Duodenal mucosa (tissue), 2 donors: ENCODE measurements at regions not wholly inside any gene's neighbourhood (a gene's known extent, or its start where the extent isn't known, plus 50 kb on each side); places are given as distances from the start of the nearest gene placed in this dataset.

Experiments used
- H3K27ac ChIP-seq: one replicate; pipeline ENCODE4 v1.7.0; 2013; ENCODE audit warnings: low read depth, low read length
- H3K27me3 ChIP-seq, 2 donors: one replicate each; pipeline ENCODE4 v1.7.0; 2013; ENCODE audit warnings: low read length in 2 of 2, control low read depth in 1 of 2; ENCODE audit not compliant: insufficient read depth in 2 of 2, control insufficient read depth in 1 of 2
- H3K36me3 ChIP-seq, 2 donors: one replicate each; pipeline ENCODE4 v1.7.0; 2013; ENCODE audit warnings: low read length in 2 of 2, control low read depth in 1 of 2; ENCODE audit not compliant: insufficient read depth in 2 of 2, control insufficient read depth in 1 of 2
- H3K4me1 ChIP-seq, 2 donors: one replicate each; pipeline ENCODE4 v1.7.0; 2013; ENCODE audit warnings: low read length in 2 of 2, control low read depth in 1 of 2; ENCODE audit not compliant: insufficient read depth in 2 of 2, control insufficient read depth in 1 of 2
- H3K4me3 ChIP-seq, 2 donors: one replicate each; pipeline ENCODE4 v1.7.0; 2013; ENCODE audit warnings: low read length in 2 of 2, low read depth in 1 of 2
- H3K9ac ChIP-seq, 2 donors: one replicate each; pipeline ENCODE4 v1.7.0; 2013; ENCODE audit warnings: low read length in 2 of 2, low read depth in 1 of 2
- H3K9me3 ChIP-seq, 2 donors: one replicate each; pipeline ENCODE4 v1.7.0; 2013; ENCODE audit warnings: low read length in 2 of 2, control low read depth in 1 of 2; ENCODE audit not compliant: control insufficient read depth in 1 of 2

DNA sequence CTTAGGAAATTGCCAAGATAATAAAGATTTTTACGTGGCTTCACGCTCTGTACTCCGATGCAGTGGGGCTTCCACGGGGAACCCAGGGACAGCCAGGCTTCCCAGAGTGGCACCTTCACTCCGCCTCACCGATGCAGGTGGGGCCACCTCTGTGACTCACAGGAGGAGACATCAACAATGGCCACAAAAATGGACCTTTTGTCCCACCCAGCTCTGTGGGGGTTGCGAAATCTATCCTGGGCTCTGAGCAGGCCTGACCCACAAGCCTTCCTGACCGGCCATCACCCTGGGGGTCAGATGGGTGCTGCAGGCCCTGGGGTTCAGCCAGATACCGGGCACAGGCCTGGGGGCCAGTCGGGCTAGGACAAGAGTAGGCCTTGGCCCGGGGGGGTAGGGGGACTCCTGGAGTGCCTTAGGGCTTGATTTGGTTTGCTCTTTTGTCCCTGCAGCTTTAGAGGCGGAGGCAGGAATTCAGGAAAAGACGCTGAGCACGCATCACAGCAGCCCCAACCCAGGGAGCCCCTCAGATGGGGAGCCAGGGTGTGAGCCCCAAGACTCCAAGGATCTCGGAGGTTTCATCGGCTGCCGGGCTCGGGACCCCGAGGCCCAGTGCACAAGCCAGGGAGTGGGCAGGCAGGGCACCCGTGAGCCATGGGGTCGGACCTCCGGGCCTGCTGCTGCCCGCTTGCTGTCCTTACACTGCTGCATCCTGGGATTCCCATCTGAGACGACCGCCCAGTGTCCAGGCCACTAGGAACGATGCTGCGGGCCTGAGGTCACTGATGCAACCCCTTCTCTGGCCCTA lies 136.5 kb upstream of the NKX1-1 start:
- H3K4me3 ChIP-seq: no peak overlapping the region
- no peak overlapping the region for H3K27ac ChIP-seq
- H3K9ac ChIP-seq: no peak overlapping the region
- H3K27me3 ChIP-seq: peaks cover 0 to 4% of the 10 kb centered on the region in 2 donors
- H3K36me3 ChIP-seq: no peaks in the 10 kb centered on the region
- peaks cover 4% of the 10 kb centered on the region in 2 donors for H3K4me1 ChIP-seq
- H3K9me3 ChIP-seq: no peaks in the 10 kb centered on the region

DNA sequence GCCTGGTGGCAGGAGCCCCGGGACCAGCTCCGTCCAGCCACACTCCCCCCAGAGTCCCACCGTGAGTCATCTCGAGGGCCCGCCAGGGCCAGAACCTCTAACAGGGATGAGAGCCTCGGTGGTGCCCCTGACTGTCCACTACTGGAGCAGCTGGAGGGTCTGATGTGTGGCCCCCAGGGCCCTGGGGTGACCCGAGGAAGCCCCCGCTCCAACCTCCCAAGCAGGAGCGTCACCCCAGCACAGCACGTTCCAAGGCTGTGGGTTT lies 135.9 kb upstream of the NKX1-1 start:
- no peak overlapping the region for H3K27ac ChIP-seq
- H3K36me3 ChIP-seq: no peaks in the 10 kb centered on the region
- peaks cover 4% of the 10 kb centered on the region in 2 donors for H3K4me1 ChIP-seq
- no peak overlapping the region for H3K4me3 ChIP-seq
- no peaks in the 10 kb centered on the region for H3K27me3 ChIP-seq
- H3K9ac ChIP-seq: no peak overlapping the region
- H3K9me3 ChIP-seq: no peaks in the 10 kb centered on the region

DNA sequence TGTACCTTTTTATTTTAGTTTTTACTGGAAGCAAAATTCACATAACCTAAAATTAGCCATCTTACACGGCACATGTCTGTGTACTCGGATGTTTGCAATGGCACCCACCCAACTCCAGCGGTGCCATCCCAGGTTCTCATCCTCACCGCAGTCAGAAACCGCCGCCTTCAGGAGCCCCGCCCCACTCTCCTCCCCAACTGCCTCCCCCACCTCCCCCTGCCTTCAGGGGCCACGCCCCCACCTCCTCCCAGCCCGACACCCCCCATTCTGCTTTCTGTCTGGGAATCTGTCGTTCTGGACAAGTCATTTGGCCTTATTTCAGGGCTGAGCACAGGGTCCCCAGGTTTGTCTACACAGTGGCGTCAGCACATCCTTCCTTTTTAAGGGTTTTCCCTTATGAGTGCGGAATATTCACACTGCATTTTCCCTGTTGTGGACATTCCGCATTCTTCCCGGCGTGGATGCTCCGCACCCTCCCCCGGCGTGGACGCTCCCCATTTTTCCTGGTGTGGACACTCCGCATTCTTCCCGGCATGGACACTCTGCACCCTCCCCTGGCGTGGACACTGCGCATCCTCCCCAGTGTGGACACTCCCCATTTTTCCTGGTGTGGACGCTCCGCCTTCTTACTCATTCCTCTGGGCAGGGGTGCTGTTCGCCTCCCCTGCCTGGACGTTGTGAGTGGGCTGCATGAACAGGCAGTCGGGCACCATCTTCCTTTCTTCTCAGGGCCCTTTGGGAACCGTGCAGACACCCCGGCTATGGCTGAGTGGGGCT lies 135.4 kb upstream of the NKX1-1 start:
- H3K4me1 ChIP-seq: peaks cover 4% of the 10 kb centered on the region in 2 donors
- no peaks in the 10 kb centered on the region for H3K9me3 ChIP-seq
- H3K27me3 ChIP-seq: no peaks in the 10 kb centered on the region
- no peaks in the 10 kb centered on the region for H3K36me3 ChIP-seq
- H3K4me3 ChIP-seq: no peak overlapping the region
- H3K27ac ChIP-seq: no peak overlapping the region
- no peak overlapping the region for H3K9ac ChIP-seq

DNA sequence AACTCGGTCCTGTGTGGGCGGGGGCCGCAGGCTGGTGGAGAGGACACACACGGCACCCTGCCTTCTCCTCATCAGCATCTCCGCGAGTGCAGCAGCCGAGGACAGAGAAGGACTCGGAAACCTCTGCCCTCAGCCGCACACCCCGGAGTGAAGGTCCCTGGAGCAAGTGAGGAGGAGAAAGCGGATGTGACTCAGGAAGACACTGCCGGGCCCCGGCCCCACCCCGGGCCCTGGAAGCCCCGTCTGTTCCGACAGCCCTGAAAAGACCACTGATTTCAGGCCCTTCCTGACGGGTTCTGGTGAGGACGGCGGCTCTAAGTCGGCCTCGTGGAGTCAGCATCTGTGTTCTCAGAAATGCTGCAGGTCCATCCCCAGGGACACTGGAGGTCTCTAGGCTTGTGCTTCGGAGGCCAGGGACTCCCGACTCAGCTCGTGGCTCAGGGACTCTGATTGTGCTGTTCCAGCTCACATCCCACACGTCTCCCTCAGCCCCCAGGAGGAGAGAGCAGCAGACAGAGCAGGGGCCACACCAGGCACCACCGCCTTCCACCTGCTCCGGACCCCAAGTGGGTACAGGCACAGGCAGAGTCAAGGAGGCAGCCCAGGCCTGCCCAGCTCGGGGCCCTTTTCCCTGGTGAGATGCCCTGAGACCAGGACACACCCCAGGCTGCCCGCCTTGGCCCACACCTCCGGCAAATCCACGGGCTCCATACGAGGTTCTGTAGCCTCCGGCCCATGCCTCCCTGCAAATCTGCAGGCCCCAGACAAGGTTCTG lies 134.5 kb upstream of the NKX1-1 start:
- H3K4me3 ChIP-seq: no peak overlapping the region
- H3K9ac ChIP-seq: no peak overlapping the region
- H3K27ac ChIP-seq: no peak overlapping the region
- no peaks in the 10 kb centered on the region for H3K27me3 ChIP-seq
- H3K36me3 ChIP-seq: no peaks in the 10 kb centered on the region
- H3K4me1 ChIP-seq: peaks cover 4% of the 10 kb centered on the region in 2 donors
- no peaks in the 10 kb centered on the region for H3K9me3 ChIP-seq

DNA sequence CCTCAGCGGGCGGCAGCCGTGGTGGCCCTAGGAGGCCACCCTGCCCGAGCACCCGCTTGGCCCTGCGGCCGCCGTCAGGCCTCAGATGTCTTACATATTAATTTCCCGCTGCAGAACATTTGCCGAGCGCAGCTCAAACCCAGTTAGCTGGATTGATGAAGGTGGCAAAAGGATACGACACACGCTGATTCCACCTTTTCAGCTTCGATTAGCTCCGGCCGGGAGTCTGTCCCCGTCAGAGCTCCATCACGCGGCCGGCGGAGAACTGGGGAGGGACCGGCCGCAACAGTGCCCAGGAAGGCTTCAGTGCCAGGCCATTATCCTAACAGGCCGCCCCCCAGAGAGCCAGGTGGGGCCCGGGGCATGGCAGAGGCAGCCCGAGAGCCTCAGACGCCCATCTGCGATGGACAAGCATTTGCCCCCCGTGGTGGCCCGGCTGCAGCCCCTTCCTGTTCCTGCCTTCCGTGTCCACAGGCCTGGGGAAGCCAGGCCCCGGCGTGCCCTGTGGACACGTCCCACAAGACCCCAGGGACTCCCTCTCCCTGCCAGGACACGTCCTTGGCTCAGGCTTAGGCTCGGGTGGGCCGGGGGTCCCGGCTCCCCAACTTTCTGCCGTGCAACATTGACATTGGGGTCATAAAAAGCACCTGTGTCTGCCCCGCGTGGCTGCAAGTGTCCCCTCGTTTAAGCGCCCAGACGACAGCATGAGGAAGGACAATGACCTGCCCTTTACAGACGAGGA lies 133.8 kb upstream of the NKX1-1 start:
- H3K27me3 ChIP-seq: no peaks in the 10 kb centered on the region

DNA sequence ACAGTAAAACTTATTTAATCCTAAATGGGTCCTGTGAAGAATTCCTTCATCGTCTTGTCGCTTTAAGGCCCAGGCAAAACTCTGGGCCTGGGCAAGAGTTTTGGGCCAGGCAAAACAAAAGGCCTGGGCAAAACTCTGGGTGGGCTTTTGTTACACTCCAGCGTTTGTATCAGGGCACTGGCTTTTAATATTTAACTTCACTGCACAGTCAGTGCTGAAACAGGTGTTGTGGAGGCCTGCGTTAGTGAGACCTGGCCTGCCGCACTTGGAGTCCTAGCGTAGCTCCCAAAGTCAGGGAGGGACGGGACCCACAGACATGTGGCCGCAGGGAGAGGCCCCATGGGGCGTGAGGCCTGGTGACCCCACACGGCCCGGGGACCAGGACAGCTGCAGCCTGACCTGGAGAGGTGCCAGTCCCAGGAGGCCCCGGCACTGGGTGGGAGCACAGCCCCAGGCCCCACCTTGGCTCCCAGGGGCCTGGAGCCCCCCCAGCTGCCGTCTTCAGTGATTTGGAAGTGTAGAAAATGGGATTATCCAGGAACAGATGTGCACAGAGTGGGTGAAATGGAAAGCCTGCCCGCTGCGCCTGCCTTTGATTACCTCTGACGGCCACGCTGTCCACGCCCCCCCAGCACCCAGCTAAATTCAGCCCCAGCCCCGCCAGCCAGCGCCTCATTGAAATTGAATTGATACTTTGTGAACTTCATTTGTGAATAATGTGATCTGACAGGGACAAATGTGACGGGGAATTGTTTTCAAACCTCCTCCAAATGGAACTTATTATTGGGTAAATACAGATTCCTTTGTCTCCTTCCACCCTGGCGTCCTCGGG lies 132.9 kb upstream of the NKX1-1 start:
- no peaks in the 10 kb centered on the region for H3K27me3 ChIP-seq

More for the DNA sequence above, 133.8 kb upstream of the NKX1-1 start:
- Histone ChIP-seq H3K9ac (no peak overlapping the region), H3K36me3 (no peaks in the 10 kb centered on the region), H3K4me3 (no peak overlapping the region), H3K9me3 (no peaks in the 10 kb centered on the region), H3K4me1 (peaks cover 4% of the 10 kb centered on the region in 2 donors), H3K27ac (no peak overlapping the region)

DNA sequence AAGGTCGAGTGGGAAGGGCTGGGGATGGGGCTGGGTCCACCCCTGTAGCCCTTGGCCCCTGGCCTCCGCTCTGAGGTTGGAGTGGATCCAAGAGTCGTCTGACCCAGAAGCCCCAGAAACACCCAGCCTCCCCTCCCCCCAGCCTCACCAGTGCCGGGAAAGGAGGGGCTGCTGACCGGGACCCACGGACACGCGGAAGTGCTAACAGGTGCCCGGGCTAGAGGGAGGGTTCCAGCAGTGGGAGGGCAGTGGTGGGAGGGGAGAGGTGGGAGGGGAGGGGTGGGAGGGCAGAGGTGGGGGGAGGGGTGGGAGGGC lies 131.8 kb upstream of the NKX1-1 start:
- H3K4me3 ChIP-seq: no peak overlapping the region
- no peaks in the 10 kb centered on the region for H3K36me3 ChIP-seq
- H3K27ac ChIP-seq: no peak overlapping the region
- no peak overlapping the region for H3K9ac ChIP-seq
- H3K4me1 ChIP-seq: no peaks in the 10 kb centered on the region
- no peaks in the 10 kb centered on the region for H3K27me3 ChIP-seq
- no peaks in the 10 kb centered on the region for H3K9me3 ChIP-seq

More for the DNA sequence above, 132.9 kb upstream of the NKX1-1 start:
- no peak overlapping the region for H3K9ac ChIP-seq
- H3K4me3 ChIP-seq: no peak overlapping the region
- H3K27ac ChIP-seq: no peak overlapping the region
- H3K9me3 ChIP-seq: no peaks in the 10 kb centered on the region
- H3K4me1 ChIP-seq: no peaks in the 10 kb centered on the region
- no peaks in the 10 kb centered on the region for H3K36me3 ChIP-seq

DNA sequence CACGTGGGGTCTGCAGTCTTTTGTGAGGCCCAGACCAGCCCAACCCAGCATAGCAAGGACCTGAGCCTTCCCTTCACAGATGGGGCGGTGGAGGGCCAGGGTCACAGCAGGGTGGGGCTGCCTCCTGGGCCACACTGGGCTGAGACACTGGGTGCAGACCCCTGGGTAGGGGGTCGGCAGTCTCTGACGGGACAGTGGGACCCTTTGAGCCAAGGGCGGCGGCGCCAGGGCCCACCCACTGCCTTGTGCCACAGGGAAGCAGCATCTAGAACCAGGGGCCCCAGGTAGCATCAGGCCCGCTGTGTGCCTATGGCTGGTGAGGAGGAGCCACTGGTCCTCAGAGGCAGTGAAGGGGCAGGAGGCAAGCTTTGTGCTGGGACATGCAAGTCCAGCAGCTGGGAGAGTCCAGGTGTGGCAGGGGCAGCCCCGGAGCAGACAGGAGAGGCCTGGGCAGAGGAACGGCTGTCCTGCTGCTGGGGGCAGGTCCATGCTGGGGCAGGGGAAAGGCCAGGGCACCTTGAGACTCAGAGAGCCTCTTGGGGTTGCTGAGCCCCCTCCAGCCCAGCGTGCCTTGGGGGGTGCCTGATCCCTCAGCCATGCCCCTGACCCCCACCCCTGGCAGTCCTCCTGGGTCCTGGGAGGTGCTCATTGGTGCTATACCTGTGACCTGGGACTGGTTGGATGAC lies 131.3 kb upstream of the NKX1-1 start:
- Histone ChIP-seq H3K4me3 (no peak overlapping the region), H3K36me3 (no peaks in the 10 kb centered on the region), H3K9me3 (no peaks in the 10 kb centered on the region), H3K27me3 (no peaks in the 10 kb centered on the region), H3K9ac (no peak overlapping the region), H3K4me1 (no peaks in the 10 kb centered on the region), H3K27ac (no peak overlapping the region)
